ENCODE measurements at regions not wholly inside any gene's neighbourhood (a gene's known extent, or its start where the extent isn't known, plus 50 kb on each side); places are given as distances from the start of the nearest gene placed in this dataset.

GRCh38 chr2:44825702-44826101, 115.8 kb upstream of the SIX3 start:
- Histone ChIP-seq H3K36me3 (ENCODE audit: control insufficient read depth in 2 of 2, extremely low read depth in 1 of 2, insufficient read depth in 2 of 2, low read length in 2 of 2) (no peaks in the 10 kb centered on the region), H3K9me3 (replicated peaks; ENCODE audit: control insufficient read depth, insufficient read depth, low read length) (no peaks in the 10 kb centered on the region), H3K9me1 (replicated peaks; ENCODE audit: control insufficient read depth, extremely low read depth, insufficient read depth, low read length) (no peaks in the 10 kb centered on the region), H3K9ac (replicated peaks; ENCODE audit: extremely low read depth, insufficient read depth, low read length) (no peak overlapping the region), H3K27me3 (ENCODE audit: control insufficient read depth in 2 of 2, insufficient read depth in 2 of 2, low read length in 2 of 2) (peaks cover 1% of the 10 kb centered on the region in 2 experiments), H3K4me3 (replicated peaks in 1 of 3; ENCODE audit: insufficient read depth in 1 of 3, low read depth in 1 of 3, low read length in 3 of 3) (no peak overlapping the region), H3K79me2 (ENCODE audit: control insufficient read depth, insufficient read depth, low read length) (no peaks in the 10 kb centered on the region), H3K27ac (ENCODE audit: insufficient read depth, low read depth, low read length) (no peak overlapping the region), H3K4me1 (ENCODE audit: control insufficient read depth, extremely low read depth, insufficient read depth, low read length) (no peaks in the 10 kb centered on the region), H4K20me1 (replicated peaks; ENCODE audit: control insufficient read depth, extremely low read depth, insufficient read depth, low read length) (no peaks in the 10 kb centered on the region), H2AFZ (ENCODE audit: low read depth, low read length) (no peak overlapping the region), H3K4me2 (ENCODE audit: insufficient read depth, low read length) (no peak overlapping the region)
- intact Hi-C loops (cut with micrococcal nuclease) (no loop called here), dilution Hi-C loops (cut with MboI; ENCODE audit: extremely low pct_ligation_motif_present, low sequenced_read_pairs) (no loop called here)
- FAIRE-seq (no peak), DNase-seq (ENCODE audit: low read depth, low spot score) (no peak)
- no TSS peak for BruUV-seq (replicated peaks)
- TF ChIP-seq FOS (IDR thresholded peaks at IDR 0.05; ENCODE audit: borderline replicate concordance, insufficient read depth, low read length), result no peak
- TF ChIP-seq EZH2 (IDR thresholded peaks at IDR 0.05; ENCODE audit: borderline replicate concordance, low read depth, low read length, severe bottlenecking), result no peak
- ChIA-PET CTCF (interaction anchor here (1.1 to 1.3 kb wide), 2 partner anchors 33 to 346 kb away, joined by 3 read pairs; no protein-coding TSS in a partner anchor), POLR2A (no interaction called here)

- Histone ChIP-seq H2AFZ (ENCODE audit: low read depth, low read length) (no peak overlapping the region), H3K9me1 (replicated peaks; ENCODE audit: control insufficient read depth, extremely low read depth, insufficient read depth, low read length) (no peaks in the 10 kb centered on the region), H3K9me3 (replicated peaks; ENCODE audit: control insufficient read depth, insufficient read depth, low read length) (no peaks in the 10 kb centered on the region), H3K36me3 (ENCODE audit: control insufficient read depth in 2 of 2, extremely low read depth in 1 of 2, insufficient read depth in 2 of 2, low read length in 2 of 2) (no peaks in the 10 kb centered on the region), H3K4me3 (replicated peaks in 1 of 3; ENCODE audit: insufficient read depth in 1 of 3, low read depth in 1 of 3, low read length in 3 of 3) (no peak overlapping the region), H3K4me1 (ENCODE audit: control insufficient read depth, extremely low read depth, insufficient read depth, low read length) (no peaks in the 10 kb centered on the region), H3K9ac (replicated peaks; ENCODE audit: extremely low read depth, insufficient read depth, low read length) (no peak overlapping the region), H3K27ac (ENCODE audit: insufficient read depth, low read depth, low read length) (no peak overlapping the region), H3K4me2 (ENCODE audit: insufficient read depth, low read length) (no peak overlapping the region), H3K79me2 (ENCODE audit: control insufficient read depth, insufficient read depth, low read length) (no peaks in the 10 kb centered on the region), H3K27me3 (ENCODE audit: control insufficient read depth in 2 of 2, insufficient read depth in 2 of 2, low read length in 2 of 2) (peaks cover 0 to 1% of the 10 kb centered on the region in 2 experiments), H4K20me1 (replicated peaks; ENCODE audit: control insufficient read depth, extremely low read depth, insufficient read depth, low read length) (no peaks in the 10 kb centered on the region)
- no peak for DNase-seq (ENCODE audit: low read depth, low spot score)
- no TSS peak for BruUV-seq (replicated peaks)
- CTCF ChIA-PET, result no interaction called here
- intact Hi-C loops (cut with micrococcal nuclease) (no loop called here), dilution Hi-C loops (cut with MboI; ENCODE audit: extremely low pct_ligation_motif_present, low sequenced_read_pairs) (no loop called here)
- POLR2A ChIA-PET, result no interaction called here
- no peak for FAIRE-seq
- TF ChIP-seq POLR2A (IDR thresholded peaks at IDR 0.05; ENCODE audit: low read depth, low read length) (no peak), POLR2AphosphoS5 (IDR thresholded peaks at IDR 0.05; ENCODE audit: insufficient read depth, low read depth, low read length) (no peak), FOS (IDR thresholded peaks at IDR 0.05; ENCODE audit: borderline replicate concordance, insufficient read depth, low read length) (no peak), MYC (IDR thresholded peaks at IDR 0.05; ENCODE audit: low read depth, low read length) (no peak), JUN (IDR thresholded peaks at IDR 0.05; ENCODE audit: borderline replicate concordance, insufficient read depth, insufficient read length, low read depth) (no peak), GATA2 (IDR thresholded peaks at IDR 0.05; ENCODE audit: insufficient read depth, insufficient read length, low read depth, low read length) (no peak), EZH2 (IDR thresholded peaks at IDR 0.05; ENCODE audit: borderline replicate concordance, low read depth, low read length, severe bottlenecking) (no peak)
- TF ChIP-seq, protein P1, sequence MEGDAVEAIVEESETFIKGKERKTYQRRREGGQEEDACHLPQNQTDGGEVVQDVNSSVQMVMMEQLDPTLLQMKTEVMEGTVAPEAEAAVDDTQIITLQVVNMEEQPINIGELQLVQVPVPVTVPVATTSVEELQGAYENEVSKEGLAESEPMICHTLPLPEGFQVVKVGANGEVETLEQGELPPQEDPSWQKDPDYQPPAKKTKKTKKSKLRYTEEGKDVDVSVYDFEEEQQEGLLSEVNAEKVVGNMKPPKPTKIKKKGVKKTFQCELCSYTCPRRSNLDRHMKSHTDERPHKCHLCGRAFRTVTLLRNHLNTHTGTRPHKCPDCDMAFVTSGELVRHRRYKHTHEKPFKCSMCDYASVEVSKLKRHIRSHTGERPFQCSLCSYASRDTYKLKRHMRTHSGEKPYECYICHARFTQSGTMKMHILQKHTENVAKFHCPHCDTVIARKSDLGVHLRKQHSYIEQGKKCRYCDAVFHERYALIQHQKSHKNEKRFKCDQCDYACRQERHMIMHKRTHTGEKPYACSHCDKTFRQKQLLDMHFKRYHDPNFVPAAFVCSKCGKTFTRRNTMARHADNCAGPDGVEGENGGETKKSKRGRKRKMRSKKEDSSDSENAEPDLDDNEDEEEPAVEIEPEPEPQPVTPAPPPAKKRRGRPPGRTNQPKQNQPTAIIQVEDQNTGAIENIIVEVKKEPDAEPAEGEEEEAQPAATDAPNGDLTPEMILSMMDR (IDR thresholded peaks at IDR 0.05; ENCODE audit: extremely low read depth in 1 of 2, insufficient read depth in 1 of 2, low read depth in 1 of 2, low read length in 2 of 2), result no peak
- TF ChIP-seq, protein P2, sequence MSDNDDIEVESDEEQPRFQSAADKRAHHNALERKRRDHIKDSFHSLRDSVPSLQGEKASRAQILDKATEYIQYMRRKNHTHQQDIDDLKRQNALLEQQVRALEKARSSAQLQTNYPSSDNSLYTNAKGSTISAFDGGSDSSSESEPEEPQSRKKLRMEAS (IDR thresholded peaks at IDR 0.05; ENCODE audit: insufficient read depth, insufficient read length), result no peak
These were observed 114.9 kb upstream of the SIX3 start for GRCh38 chr2:44826601-44827000.
